Fibroblast of lung (primary cell): ENCODE measurements at regions not wholly inside any gene's neighbourhood (a gene's known extent, or its start where the extent isn't known, plus 50 kb on each side); places are given as distances from the start of the nearest gene placed in this dataset.

Experiments
- DNase-seq, 2 donors: peaks; one replicate each; pipeline versions ENCODE4 v3.0.0 to v3.0.0-alpha.2; 2010; ENCODE audit warnings: low read depth in 2 of 2
- H2AFZ ChIP-seq: 2 replicates; pipeline ENCODE4 v1.5.1; 2012; ENCODE audit warnings: low read length, control low read depth, inconsistent platforms
- H3K27ac ChIP-seq: 2 replicates; pipeline ENCODE4 v1.5.1; 2011; ENCODE audit warnings: low read length, control low read depth; ENCODE audit not compliant: insufficient read depth
- H3K27me3 ChIP-seq: 2 replicates; pipeline ENCODE4 v1.5.1; 2011; ENCODE audit warnings: mild to moderate bottlenecking, low read length; ENCODE audit not compliant: control insufficient read depth, insufficient read depth
- H3K36me3 ChIP-seq: 2 replicates; pipeline ENCODE4 v1.5.1; 2011; ENCODE audit warnings: low read length; ENCODE audit not compliant: control insufficient read depth, insufficient read depth
- H3K4me1 ChIP-seq: 2 replicates; pipeline ENCODE4 v1.5.1; 2011; ENCODE audit warnings: low read length; ENCODE audit not compliant: control insufficient read depth, insufficient read depth; ENCODE audit errors: extremely low read depth
- H3K4me2 ChIP-seq: 2 replicates; pipeline ENCODE4 v1.5.1; 2011; ENCODE audit warnings: low read length, control low read depth; ENCODE audit not compliant: insufficient read depth; ENCODE audit errors: extremely low read depth
- H3K4me3 ChIP-seq, 4 experiments: fragments of 200-600 bp in 1 of 4; sonication (generic) in 1 of 4; replicated peaks in 1 of 4; 2 replicates each; pipeline ENCODE4 v1.5.1; 2011 to 2016; ENCODE audit warnings: low read length in 4 of 4, low read depth in 3 of 4, mild to moderate bottlenecking in 3 of 4, control low read depth in 2 of 4, inconsistent platforms in 1 of 4, mixed read lengths in 1 of 4; ENCODE audit not compliant: insufficient read depth in 1 of 4; ENCODE audit errors: control extremely low read depth in 1 of 4
- H3K79me2 ChIP-seq: 2 replicates; pipeline ENCODE4 v1.5.1; 2012; ENCODE audit warnings: mild to moderate bottlenecking, low read length, inconsistent platforms; ENCODE audit not compliant: control insufficient read depth, insufficient read depth
- H3K9ac ChIP-seq: 2 replicates; pipeline ENCODE4 v1.5.1; 2011; ENCODE audit warnings: mild to moderate bottlenecking, low read length, control low read depth; ENCODE audit not compliant: insufficient read depth
- H3K9me3 ChIP-seq: 2 replicates; pipeline ENCODE4 v1.5.1; 2012; ENCODE audit warnings: low read depth, low read length; ENCODE audit not compliant: control insufficient read depth, insufficient read depth
- H4K20me1 ChIP-seq: 2 replicates; pipeline ENCODE4 v1.5.1; 2011; ENCODE audit warnings: low read length; ENCODE audit not compliant: control insufficient read depth, insufficient read depth; ENCODE audit errors: extremely low read depth
- CTCF ChIP-seq, 2 donors: IDR thresholded peaks in 1 of 2; conservative IDR thresholded peaks in 1 of 2; 1 replicate in 1 of 2; 2 replicates in 1 of 2; pipeline ENCODE4 v1.5.1; 2011 to 2012; ENCODE audit warnings: low read length in 2 of 2, control low read depth in 1 of 2, inconsistent platforms in 1 of 2, low read depth in 1 of 2, mild to moderate bottlenecking in 1 of 2
- EZH2 ChIP-seq: IDR thresholded peaks from 2 replicates; pipeline ENCODE4 v1.5.1; 2012; ENCODE audit warnings: low read length, control low read depth, mild to moderate bottlenecking; ENCODE audit errors: missing control alignments

DNA sequence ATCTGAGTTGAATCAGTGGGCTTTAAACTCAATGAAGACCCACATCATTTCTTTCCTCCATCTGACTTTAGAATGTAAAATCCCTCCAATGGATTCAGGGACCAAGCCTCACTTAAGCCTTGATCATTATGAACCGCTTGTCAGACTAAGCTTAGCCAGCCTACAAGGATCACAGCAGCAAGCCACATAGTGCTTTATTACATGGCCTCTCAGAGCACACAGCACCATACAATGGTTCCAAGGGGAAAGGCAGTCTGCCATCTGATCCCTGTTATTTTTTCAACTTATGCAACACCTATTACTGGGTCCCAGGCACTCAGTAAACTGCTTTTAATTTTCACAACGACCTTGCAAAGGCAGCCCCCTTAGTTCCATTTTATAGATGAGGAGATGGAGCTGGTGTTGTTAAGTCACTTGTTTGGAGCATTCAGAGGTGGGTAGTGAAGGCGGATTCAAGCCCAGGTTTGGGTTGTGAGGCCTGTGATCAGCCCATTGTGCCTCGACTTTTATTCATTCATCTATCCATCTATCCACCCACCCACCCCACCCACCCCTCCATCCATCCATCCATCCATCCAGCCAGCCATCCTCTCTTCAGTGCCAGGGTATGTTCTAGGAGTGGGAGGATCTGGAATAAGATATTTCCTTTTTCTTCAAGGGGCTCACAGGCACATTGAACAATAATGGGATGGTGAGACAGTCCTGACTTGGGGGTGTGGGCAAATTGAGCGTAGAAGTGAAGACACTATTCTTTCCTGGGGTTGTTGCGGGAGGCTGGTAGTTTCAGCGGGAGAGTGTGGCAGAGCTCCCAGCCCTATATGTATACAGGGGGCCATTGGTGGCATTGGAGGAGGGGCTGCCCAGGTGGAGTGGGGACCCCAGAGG lies 141.2 kb downstream of the MYCN start:
- H3K79me2 ChIP-seq = no peaks in the 10 kb centered on the region
- H3K36me3 ChIP-seq = no peaks in the 10 kb centered on the region
- H4K20me1 ChIP-seq = no peaks in the 10 kb centered on the region
- no peak overlapping the region for H3K4me2 ChIP-seq
- no peak overlapping the region for H3K27ac ChIP-seq
- TF ChIP-seq CTCF (conservative IDR thresholded peaks at IDR 0.05 in 1 of 2, IDR thresholded peaks at IDR 0.05 in 1 of 2; ENCODE audit: low read depth in 1 of 2, low read length in 2 of 2) (no peak), EZH2 (no peak)
- H3K4me1 ChIP-seq = no peaks in the 10 kb centered on the region
- no peaks in the 10 kb centered on the region for H3K27me3 ChIP-seq
- no peak for DNase-seq
- H3K9me3 ChIP-seq = no peaks in the 10 kb centered on the region
- no peak overlapping the region for H3K9ac ChIP-seq
- no peak overlapping the region for H3K4me3 ChIP-seq
- H2AFZ ChIP-seq = no peak overlapping the region

DNA sequence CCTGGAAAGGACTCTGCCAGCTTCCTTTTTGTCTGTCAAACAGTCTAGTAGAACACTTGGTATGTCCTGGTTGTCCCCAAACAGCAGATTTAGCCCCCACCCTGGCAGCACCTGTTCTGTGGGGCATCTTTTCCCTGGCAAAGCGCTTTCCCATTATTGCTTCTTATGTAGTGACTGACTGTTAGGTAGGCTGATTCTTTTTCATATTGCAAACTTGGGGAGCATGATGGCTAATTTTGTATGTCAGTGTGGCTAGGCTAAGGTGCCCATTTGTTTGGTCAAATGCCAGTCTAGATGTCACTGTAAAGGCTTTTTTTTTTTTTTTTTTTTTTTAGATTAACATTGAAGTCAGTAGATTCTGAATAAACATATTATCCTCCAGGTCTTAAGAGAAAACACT lies 140.2 kb downstream of the MYCN start:
- no peak for DNase-seq
- Histone ChIP-seq H3K79me2 (no peaks in the 10 kb centered on the region), H3K9me3 (no peaks in the 10 kb centered on the region), H3K36me3 (no peaks in the 10 kb centered on the region), H2AFZ (no peak overlapping the region), H3K27ac (no peak overlapping the region), H3K27me3 (no peaks in the 10 kb centered on the region), H3K9ac (no peak overlapping the region), H3K4me1 (no peaks in the 10 kb centered on the region), H3K4me2 (no peak overlapping the region), H3K4me3 (no peak overlapping the region), H4K20me1 (no peaks in the 10 kb centered on the region)
- no peak for TF ChIP-seq CTCF (conservative IDR thresholded peaks at IDR 0.05 in 1 of 2, IDR thresholded peaks at IDR 0.05 in 1 of 2; ENCODE audit: low read depth in 1 of 2, low read length in 2 of 2)
- TF ChIP-seq EZH2 = no peak

DNA sequence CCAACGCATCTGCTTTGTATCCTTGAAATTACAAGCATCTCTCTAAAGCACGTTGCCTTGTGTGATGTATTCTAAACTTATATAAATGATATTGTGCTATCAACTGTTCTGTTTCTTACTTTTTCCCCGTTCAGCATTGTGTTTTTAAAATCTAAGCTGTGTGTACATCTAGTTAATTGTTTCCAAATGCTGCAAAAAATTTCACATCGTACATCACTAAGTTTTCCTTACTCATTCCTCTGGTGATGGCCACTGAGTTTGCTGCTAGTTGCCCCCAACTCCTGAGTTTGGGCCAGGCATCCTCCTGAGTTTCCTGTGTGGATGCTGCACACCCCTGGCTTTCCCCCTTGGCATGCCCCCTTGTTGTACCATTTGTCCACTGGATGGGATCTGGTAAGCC lies 139.7 kb downstream of the MYCN start:
- Histone ChIP-seq H3K27me3 (no peaks in the 10 kb centered on the region), H2AFZ (no peak overlapping the region), H3K79me2 (no peaks in the 10 kb centered on the region), H3K4me2 (no peak overlapping the region), H3K9me3 (no peaks in the 10 kb centered on the region), H3K36me3 (no peaks in the 10 kb centered on the region), H3K9ac (no peak overlapping the region), H3K4me3 (no peak overlapping the region), H3K4me1 (no peaks in the 10 kb centered on the region), H3K27ac (no peak overlapping the region), H4K20me1 (no peaks in the 10 kb centered on the region)
- no peak for TF ChIP-seq CTCF (conservative IDR thresholded peaks at IDR 0.05 in 1 of 2, IDR thresholded peaks at IDR 0.05 in 1 of 2; ENCODE audit: low read depth in 1 of 2, low read length in 2 of 2)
- TF ChIP-seq EZH2 = no peak
- DNase-seq = no peak
